ENCODE measurements at regions not wholly inside any gene's neighbourhood (a gene's known extent, or its start where the extent isn't known, plus 50 kb on each side); places are given as distances from the start of the nearest gene placed in this dataset.
A peak's percentile ranks its signal among the peaks of the same experiment; 100 is the strongest.
"Not testable (repeated sequence)": the region's sequence is repeated elsewhere in the genome, so short reads cannot be mapped to it uniquely, and the experiment has no call there.

DNA sequence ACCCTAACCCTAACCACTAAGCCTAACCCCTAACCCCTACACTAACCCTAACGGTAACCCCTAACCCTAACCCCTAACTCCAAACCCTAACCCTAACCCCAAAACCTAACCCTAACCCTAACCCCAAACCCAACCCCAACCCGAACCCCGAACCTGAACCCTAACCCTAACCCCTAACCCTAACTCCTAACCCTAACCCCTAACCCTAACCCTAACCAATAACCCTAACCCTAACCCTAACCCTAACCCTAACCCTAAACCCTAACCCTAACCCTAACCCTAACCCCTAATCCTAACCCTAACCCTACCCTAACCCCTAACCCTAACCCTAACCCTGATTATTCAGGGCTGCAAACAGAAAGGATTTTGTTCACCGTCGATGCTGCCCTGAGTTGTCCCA lies 144.6 kb upstream of the DUSP22 start:
- not testable (repeated sequence) for DNase-seq

DNA sequence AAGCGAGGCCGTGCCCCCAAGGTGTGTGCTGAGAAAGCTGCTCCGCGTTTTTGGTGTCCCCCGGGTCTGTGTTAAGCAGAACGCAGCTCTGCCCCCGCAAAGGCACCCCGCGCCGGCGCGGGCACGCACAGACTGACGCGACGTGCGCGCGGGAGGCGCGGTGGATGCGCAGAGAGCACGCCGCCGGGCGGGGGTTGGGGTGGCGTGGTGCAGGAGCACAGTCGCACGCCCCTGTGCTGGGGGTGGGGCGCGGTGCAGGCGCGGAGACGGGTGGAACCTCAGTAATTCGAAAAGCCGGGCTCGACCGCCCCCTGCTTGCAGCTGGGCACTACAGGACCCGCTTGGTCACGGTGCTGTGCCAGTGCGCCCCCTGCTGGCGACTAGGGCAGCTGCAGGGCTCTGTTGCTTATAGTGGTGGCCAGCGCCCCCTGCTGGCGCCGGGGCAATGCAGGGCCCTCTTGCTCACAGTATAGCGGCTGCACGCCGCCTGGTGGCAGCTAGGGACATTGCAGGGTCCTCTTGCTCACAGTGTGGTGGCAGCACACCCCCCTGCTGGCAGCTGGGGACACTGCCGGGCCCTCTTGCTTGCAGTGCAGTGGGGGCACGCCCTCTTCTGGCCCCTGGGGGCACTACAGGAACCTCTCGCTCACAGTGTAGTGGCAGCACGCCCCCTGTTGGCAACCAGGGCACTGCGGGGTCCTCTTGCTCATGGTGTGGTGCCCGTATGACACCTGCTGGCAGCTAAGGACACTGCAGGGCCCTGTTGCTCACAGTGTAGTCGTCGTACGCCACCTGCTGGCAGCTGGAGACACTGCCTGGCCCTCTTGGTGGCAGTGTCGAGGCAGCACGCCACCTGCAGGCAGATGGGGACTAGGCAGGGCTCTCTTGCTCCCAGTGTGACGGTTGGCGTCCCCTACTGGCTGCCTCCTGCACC lies 144.0 kb upstream of the DUSP22 start:
- peak; percentile 98 for DNase-seq

GRCh38 chr6:150147-150546 lies 142.1 kb upstream of the DUSP22 start:
- not testable (repeated sequence) for DNase-seq

GRCh38 chr6:152436-152835 lies 139.9 kb upstream of the DUSP22 start:
- not testable (repeated sequence) for DNase-seq

GRCh38 chr6:153026-153425 lies 139.3 kb upstream of the DUSP22 start:
- DNase-seq = not testable (repeated sequence)

DNA sequence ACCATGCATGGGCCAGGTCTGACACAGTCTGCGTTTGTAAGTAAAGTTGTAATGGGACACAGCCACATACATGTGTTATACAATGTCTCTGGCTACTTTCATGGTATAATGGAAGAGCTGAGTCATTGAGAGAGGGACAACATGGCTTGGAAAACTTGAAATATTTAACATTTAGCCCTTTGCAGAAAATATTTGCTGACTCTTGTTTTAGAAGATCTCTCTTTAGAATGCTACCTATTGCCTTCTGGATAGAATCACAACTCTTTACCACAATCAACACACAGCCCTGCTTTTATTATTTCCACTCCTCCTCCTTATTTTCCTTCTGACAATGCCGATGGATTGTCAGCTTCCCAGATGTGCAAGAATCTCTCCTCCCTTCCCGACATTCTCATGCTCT lies 138.4 kb upstream of the DUSP22 start:
- not testable (repeated sequence) for DNase-seq

- not testable (repeated sequence) for DNase-seq
These were observed 137.8 kb upstream of the DUSP22 start for GRCh38 chr6:154321-155092.

- no peak for DNase-seq
These were observed 136.3 kb upstream of the DUSP22 start for GRCh38 chr6:156010-156409.

GRCh38 chr6:156441-157140 lies 135.7 kb upstream of the DUSP22 start:
- peak; percentile 41 for DNase-seq

DNA sequence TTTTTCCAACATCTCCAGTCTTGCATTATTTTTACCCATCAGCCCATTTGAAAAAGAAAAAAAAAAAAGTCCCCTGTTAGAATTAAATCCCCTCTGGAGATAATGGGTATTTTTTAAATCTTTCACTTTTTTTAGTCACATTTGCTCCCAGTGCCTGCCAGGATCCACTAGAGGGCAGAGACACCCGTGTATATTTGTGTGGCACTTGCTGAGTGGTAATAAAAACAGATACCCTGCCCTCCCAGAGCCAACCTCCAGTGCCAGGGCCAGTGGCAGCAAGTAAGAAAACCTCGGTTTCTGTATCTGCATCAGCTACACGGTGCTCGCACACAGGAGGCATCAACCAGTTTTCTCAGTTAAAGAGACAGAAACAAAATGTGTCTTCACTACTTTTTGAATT lies 135.1 kb upstream of the DUSP22 start:
- DNase-seq = not testable (repeated sequence)

GRCh38 chr6:161657-162056 lies 130.6 kb upstream of the DUSP22 start:
- DNase-seq = not testable (repeated sequence)

- DNase-seq = no peak
These were observed 127.6 kb upstream of the DUSP22 start for GRCh38 chr6:164720-165119.

DNA sequence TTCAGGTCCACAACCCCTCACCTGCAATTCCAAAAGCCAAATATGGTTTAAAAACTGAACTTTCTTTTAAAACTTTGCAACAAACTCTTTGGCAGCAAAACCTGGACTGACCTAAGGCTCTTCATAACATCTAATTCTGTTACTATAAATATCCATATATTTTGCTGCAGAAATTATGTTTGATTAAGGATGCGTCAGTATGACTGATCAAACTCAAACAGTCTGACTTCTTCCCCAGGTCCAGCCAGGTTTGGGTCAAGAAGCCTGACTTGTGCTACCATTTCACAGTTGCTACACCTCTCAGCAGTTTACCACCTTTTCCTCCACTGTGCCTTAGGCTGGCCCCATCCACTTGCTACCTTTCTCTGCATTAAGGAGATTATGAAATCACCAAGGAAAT lies 127.0 kb upstream of the DUSP22 start:
- DNase-seq = no peak

GRCh38 chr6:165906-166305 lies 126.4 kb upstream of the DUSP22 start:
- DNase-seq = no peak

DNA sequence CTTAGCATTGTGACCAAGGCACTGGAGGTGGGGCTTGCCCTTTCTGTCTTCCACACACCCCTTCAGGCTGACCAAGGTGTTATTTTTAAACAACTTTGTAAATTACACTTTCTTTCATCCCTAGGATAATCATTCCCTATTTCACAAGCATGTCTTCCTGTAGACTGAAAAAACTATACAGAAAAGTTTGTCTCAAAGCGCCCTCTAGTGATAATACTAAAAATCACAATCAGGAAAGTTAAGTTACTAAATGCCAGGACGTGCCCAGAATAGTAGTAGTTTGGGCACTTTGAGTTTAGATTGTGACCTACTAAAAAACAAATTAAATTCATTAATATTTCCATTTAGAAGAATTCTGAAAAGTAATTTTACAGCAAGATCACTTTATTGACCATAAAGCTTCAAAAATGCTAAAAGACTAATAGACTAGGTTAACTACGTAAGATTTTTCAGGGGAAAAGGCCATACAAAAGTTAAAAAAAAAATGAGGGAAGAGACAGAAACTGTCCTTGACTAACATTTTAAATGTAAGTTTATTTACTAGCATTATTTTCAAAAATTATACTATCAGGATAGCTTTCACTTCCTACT lies 123.3 kb upstream of the DUSP22 start:
- DNase-seq = no peak

DNA sequence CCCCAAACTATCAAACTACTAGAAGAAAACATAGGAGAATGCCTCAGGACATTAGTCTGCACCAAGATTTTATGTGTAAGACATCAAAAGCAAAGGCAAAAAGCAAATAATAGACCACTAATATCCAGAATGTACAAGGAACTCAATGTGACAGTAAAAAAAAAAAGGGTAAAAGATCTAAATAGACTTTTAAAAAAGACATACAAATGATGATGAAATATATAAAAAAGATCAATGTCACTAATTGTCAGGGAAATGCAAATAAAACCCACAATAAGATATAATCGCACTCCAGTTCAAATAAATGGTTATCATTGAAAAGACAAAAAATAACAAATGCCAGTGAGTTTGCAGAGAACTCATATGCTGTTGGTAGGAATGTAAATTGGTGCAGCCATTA lies 118.3 kb upstream of the DUSP22 start:
- DNase-seq = no peak

- no peak for DNase-seq
These were observed 116.6 kb upstream of the DUSP22 start for GRCh38 chr6:175680-176079.

DNA sequence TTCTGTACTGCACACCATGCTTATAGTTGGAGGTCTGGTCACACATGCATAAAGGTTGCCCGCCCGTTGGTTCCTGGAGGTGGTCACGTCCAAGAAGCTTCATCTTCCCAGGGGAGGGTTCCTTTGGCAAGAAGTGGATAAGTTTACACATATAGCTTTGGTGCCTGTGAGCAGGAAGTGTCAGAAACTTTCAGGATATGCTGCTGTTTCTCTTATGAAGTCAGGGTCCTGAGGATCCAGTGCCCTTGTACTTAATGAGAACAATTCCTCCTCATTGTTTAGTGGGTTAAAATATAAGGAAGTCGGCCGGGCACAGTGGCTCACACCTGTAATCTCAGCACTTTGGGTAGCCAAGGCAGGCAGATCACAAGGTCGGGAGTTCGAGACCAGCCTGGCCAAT lies 115.5 kb upstream of the DUSP22 start:
- DNase-seq = no peak

DNA sequence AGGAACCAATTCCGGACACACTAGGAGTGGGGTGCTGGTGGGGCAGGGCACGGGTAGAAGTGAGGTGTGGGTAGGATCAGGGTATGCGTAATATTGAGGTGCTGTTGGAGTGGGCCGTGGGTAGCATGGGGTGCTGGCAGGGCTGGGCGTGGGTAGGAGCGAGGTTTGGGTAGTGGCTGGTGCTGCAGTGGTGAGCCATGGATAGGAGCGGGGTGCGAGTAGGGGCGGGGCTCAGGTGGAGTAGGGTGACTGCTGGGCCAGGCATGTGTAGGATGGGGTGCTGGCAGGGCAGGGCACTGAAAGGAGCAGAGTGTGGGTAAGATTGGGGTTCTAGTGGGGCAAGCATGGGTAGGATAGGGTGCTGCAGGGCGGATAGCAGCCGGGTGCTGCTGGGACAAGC lies 114.2 kb upstream of the DUSP22 start:
- DNase-seq = no peak

- not testable (repeated sequence) for DNase-seq
These were observed 113.4 kb upstream of the DUSP22 start for GRCh38 chr6:178929-179328.

- no peak for DNase-seq
These were observed 112.8 kb upstream of the DUSP22 start for GRCh38 chr6:179340-179950.

- DNase-seq = not testable (repeated sequence)
These were observed 112.1 kb upstream of the DUSP22 start for GRCh38 chr6:180091-180694.
